KMS-11 (cell line): ENCODE measurements at regions not wholly inside any gene's neighbourhood (a gene's known extent, or its start where the extent isn't known, plus 50 kb on each side); places are given as distances from the start of the nearest gene placed in this dataset.

Source experiments
- H2AFZ ChIP-seq: fragments of 200-600 bp; sonication (generic); 2 replicates; pipeline ENCODE4 v1.6.1; 2016; ENCODE audit warnings: antibody characterized with exemption, mixed run types, low read depth
- H3K27ac ChIP-seq: fragments of 200-600 bp; sonication (generic); 2 replicates; pipeline ENCODE4 v1.6.1; 2016; ENCODE audit warnings: mild to moderate bottlenecking, mixed run types
- H3K27me3 ChIP-seq: fragments of 200-600 bp; sonication (generic); 2 replicates; pipeline ENCODE4 v1.6.1; 2017; ENCODE audit warnings: mild to moderate bottlenecking, low read depth, mixed run types, moderate library complexity; ENCODE audit not compliant: insufficient read depth
- H3K36me3 ChIP-seq: fragments of 200-600 bp; sonication (generic); 2 replicates; pipeline ENCODE4 v1.6.1; 2017; ENCODE audit warnings: mild to moderate bottlenecking, mixed run types; ENCODE audit not compliant: insufficient read depth
- H3K4me1 ChIP-seq: fragments of 200-600 bp; sonication (generic); 2 replicates; pipeline ENCODE4 v1.6.1; 2016; ENCODE audit warnings: mild to moderate bottlenecking, low read depth, mixed run types; ENCODE audit not compliant: poor library complexity, severe bottlenecking
- H3K4me2 ChIP-seq: fragments of 200-600 bp; sonication (generic); 2 replicates; pipeline ENCODE4 v1.7.0; 2016; ENCODE audit warnings: mild to moderate bottlenecking, mixed run types
- H3K4me3 ChIP-seq: fragments of 200-600 bp; sonication (generic); IDR thresholded peaks from 2 replicates; pipeline ENCODE4 v1.6.1; 2017; ENCODE audit warnings: low read depth, low read length, mixed read lengths; ENCODE audit not compliant: insufficient read depth
- H3K79me2 ChIP-seq: fragments of 200-600 bp; sonication (generic); 2 replicates; pipeline ENCODE4 v1.6.1; 2016; ENCODE audit warnings: low read depth, mixed run types; ENCODE audit not compliant: insufficient read depth
- H3K9ac ChIP-seq: fragments of 200-600 bp; sonication (generic); 2 replicates; pipeline ENCODE4 v1.6.1; 2016; ENCODE audit warnings: mild to moderate bottlenecking, mixed run types
- H4K20me1 ChIP-seq: fragments of 200-600 bp; sonication (generic); 2 replicates; pipeline ENCODE4 v1.6.1; 2016; ENCODE audit warnings: mild to moderate bottlenecking, mixed run types; ENCODE audit not compliant: insufficient read depth
- TF ChIP-seq, protein P1 (sequence below): fragments of 200-600 bp; sonication (generic); conservative IDR thresholded peaks from 2 replicates; pipeline ENCODE4 v1.6.1; 2017; ENCODE audit warnings: low read depth, mild to moderate bottlenecking, antibody characterized with exemption, low read length, moderate library complexity, mixed read lengths

DNA sequence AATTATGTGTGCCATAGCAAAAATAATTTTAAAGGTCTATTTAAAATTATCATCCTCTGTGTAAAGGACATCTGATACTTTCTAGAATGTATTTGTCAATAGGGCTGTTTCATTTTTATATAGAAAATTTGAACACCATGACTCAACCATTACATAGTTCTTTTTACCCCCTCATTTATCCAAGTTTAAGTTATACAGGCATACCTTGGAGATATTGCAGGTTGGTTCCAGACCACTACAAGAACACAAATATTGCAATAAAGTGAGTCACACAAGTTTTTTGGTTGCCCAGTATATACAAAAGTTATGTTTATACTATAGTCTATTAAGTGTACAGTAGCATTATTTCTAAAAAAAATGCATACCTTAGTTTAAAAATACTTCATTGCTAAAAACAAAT lies 130.4 kb downstream of the MSL3 start:
- TF ChIP-seq, protein P1, sequence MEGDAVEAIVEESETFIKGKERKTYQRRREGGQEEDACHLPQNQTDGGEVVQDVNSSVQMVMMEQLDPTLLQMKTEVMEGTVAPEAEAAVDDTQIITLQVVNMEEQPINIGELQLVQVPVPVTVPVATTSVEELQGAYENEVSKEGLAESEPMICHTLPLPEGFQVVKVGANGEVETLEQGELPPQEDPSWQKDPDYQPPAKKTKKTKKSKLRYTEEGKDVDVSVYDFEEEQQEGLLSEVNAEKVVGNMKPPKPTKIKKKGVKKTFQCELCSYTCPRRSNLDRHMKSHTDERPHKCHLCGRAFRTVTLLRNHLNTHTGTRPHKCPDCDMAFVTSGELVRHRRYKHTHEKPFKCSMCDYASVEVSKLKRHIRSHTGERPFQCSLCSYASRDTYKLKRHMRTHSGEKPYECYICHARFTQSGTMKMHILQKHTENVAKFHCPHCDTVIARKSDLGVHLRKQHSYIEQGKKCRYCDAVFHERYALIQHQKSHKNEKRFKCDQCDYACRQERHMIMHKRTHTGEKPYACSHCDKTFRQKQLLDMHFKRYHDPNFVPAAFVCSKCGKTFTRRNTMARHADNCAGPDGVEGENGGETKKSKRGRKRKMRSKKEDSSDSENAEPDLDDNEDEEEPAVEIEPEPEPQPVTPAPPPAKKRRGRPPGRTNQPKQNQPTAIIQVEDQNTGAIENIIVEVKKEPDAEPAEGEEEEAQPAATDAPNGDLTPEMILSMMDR, result no peak
- no peak overlapping the region for H3K27ac ChIP-seq
- H3K27me3 ChIP-seq, result no peaks in the 10 kb centered on the region
- H3K9ac ChIP-seq, result no peak overlapping the region
- H3K4me2 ChIP-seq, result no peak overlapping the region
- H4K20me1 ChIP-seq, result no peaks in the 10 kb centered on the region
- H2AFZ ChIP-seq, result no peak overlapping the region
- no peaks in the 10 kb centered on the region for H3K36me3 ChIP-seq
- H3K4me3 ChIP-seq, result no peak overlapping the region
- no peaks in the 10 kb centered on the region for H3K4me1 ChIP-seq
- no peaks in the 10 kb centered on the region for H3K79me2 ChIP-seq

DNA sequence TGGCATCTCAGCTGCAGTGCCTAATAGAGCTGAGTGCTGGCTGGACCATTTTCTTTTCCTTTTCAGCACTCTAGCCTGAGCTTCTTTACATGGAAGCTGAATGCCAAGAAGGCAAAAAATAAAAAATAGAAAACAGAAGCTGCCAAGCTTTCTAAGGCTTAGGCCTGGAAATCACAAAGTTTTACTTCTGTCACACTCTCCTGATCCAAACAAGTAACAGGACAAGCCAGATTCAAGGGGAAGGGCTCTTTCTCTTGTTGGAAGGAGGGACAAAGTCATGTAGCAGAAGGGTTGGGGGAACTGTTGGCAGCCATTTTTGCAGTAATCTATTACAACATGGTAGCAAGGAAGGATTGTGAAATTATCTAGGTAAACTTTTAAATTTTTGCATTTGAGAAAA lies 131.8 kb downstream of the MSL3 start:
- H2AFZ ChIP-seq, result no peak overlapping the region
- no peak overlapping the region for H3K4me3 ChIP-seq
- no peak overlapping the region for H3K27ac ChIP-seq
- no peak overlapping the region for H3K9ac ChIP-seq
- no peaks in the 10 kb centered on the region for H3K36me3 ChIP-seq
- no peaks in the 10 kb centered on the region for H4K20me1 ChIP-seq
- no peaks in the 10 kb centered on the region for H3K4me1 ChIP-seq
- no peak overlapping the region for H3K4me2 ChIP-seq
- no peaks in the 10 kb centered on the region for H3K27me3 ChIP-seq
- H3K79me2 ChIP-seq, result no peaks in the 10 kb centered on the region
- TF ChIP-seq, protein P1, result no peak

DNA sequence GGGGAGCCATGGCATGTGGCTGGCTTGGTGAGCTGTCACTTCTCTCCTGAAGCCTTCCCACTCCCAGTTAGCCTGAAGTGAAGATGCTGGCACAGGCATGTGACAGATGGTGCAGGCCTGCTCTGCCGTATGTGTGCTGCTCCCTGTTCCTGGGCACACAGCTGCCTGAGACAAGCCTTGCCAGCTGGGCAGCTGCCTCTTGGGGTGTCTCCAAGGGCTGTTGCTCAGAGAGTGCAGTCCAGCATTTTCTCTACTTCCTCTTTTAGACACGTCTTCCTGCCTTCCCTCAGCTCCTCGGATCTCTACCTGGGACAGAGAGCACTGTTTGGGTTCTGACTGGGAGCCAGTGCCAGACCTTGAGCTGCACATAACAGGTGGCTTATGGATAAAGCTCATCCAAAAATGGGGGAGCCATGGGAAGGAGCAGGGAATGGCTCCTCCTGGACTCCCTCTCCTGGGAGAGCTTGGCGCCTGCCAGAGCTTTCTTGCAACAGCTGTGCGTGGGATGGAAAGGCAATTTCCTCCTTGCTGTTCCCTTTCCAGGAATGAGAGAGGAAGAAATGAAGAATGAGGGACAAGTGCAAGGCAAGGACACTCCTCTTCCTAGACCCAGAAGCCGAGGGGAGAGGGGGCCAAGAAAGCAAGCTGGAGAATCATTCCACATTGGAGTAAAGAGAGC lies 132.9 kb downstream of the MSL3 start:
- Histone ChIP-seq H3K27me3 (no peaks in the 10 kb centered on the region), H3K4me2 (no peak overlapping the region), H3K4me3 (no peak overlapping the region), H3K9ac (no peak overlapping the region), H3K27ac (no peak overlapping the region), H3K36me3 (no peaks in the 10 kb centered on the region), H3K4me1 (no peaks in the 10 kb centered on the region), H4K20me1 (no peaks in the 10 kb centered on the region), H2AFZ (no peak overlapping the region), H3K79me2 (no peaks in the 10 kb centered on the region)
- TF ChIP-seq, protein P1, result no peak

DNA sequence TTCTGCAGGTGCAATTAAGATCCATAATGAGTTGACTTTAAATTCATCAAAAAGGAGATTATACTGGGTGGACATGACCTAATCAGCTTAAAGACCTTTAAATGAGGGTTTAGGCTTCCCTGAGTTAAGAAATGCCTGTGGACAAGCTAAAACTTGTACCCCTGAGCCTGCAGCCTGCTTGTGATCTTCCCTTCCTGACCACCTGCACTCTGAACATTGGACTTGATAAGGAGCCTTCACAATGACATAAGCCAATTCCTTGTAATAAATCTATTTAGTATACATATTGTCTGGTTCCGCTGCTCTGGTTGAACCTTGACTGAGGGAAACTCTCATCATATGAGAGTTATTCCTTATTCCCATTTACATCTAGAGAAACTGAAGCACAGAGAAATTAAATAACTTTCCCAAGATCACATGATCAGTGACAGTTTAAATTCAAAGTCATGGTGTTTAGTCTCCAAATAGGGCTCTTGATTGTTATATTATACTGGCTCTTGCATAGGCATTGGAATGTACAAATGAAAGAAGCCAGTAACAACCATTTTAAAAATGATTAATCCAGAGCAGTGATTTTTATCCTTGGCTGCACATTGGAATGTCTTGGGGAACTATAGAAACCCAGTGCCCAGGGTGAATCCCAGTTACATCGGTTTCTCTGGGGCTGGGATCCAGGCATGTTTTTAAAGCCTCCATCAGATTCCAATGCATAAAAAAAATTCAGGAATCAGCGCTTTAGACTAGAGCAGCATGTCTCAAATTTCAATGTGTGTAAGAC lies 136.1 kb downstream of the MSL3 start:
- no peak overlapping the region for H3K27ac ChIP-seq
- H4K20me1 ChIP-seq, result no peaks in the 10 kb centered on the region
- no peak overlapping the region for H3K4me3 ChIP-seq
- no peaks in the 10 kb centered on the region for H3K4me1 ChIP-seq
- TF ChIP-seq, protein P1, result no peak
- no peak overlapping the region for H3K4me2 ChIP-seq
- no peaks in the 10 kb centered on the region for H3K79me2 ChIP-seq
- H2AFZ ChIP-seq, result no peak overlapping the region
- H3K9ac ChIP-seq, result no peak overlapping the region
- no peaks in the 10 kb centered on the region for H3K27me3 ChIP-seq
- H3K36me3 ChIP-seq, result no peaks in the 10 kb centered on the region
